ENCODE measurements at regions not wholly inside any gene's neighbourhood (a gene's known extent, or its start where the extent isn't known, plus 50 kb on each side); places are given as distances from the start of the nearest gene placed in this dataset.

DNA sequence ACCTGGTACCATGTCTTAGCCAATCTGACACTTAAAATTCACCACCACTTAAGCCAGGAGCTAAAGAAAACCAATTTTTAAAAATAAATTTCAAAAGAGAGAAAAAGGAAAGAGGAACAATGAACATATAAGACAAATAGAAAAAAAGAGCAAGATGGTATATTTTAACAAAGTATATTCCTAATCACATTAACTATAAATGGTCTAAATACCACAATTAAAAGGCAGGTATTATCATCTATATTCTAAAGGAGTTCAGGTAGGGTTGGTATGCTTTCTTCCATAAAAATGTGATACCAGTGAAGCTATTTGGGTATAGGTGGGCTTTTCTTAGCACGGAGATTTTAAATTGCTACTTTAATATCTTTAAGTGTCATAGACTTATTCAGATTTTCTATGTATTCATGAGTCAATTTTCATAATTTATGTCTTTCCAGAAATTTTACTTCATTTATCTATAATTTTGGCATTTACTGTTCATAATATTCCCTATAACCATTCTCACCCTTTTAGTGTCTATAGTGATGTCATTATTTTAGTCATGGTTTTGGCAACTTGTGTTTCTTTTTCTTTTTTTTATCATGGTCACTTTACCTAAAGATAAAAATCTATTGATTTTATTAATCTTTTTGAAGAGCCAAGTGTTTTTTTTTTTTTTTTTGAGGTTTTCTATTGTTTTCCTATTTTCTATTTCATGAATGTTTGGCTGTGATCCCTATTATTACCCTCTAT lies 56.5 kb upstream of the IGLL5 start:
- intact Hi-C loops (cut with DNase I) = no loop called here
- H3K4me1 ChIP-seq (ENCODE audit: insufficient read depth) = no peaks in the 10 kb centered on the region
- no peaks in the 10 kb centered on the region for H3K9me3 ChIP-seq
- H3K4me3 ChIP-seq = no peak overlapping the region
- H3K27ac ChIP-seq = no peak overlapping the region
- no peaks in the 10 kb centered on the region for H3K36me3 ChIP-seq
- no peaks in the 10 kb centered on the region for H3K27me3 ChIP-seq
- TF ChIP-seq EP300 (IDR thresholded peaks at IDR 0.05) (no peak), POLR2A (IDR thresholded peaks at IDR 0.05) (no peak)
- TF ChIP-seq, protein P1, sequence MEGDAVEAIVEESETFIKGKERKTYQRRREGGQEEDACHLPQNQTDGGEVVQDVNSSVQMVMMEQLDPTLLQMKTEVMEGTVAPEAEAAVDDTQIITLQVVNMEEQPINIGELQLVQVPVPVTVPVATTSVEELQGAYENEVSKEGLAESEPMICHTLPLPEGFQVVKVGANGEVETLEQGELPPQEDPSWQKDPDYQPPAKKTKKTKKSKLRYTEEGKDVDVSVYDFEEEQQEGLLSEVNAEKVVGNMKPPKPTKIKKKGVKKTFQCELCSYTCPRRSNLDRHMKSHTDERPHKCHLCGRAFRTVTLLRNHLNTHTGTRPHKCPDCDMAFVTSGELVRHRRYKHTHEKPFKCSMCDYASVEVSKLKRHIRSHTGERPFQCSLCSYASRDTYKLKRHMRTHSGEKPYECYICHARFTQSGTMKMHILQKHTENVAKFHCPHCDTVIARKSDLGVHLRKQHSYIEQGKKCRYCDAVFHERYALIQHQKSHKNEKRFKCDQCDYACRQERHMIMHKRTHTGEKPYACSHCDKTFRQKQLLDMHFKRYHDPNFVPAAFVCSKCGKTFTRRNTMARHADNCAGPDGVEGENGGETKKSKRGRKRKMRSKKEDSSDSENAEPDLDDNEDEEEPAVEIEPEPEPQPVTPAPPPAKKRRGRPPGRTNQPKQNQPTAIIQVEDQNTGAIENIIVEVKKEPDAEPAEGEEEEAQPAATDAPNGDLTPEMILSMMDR (IDR thresholded peaks at IDR 0.05) = no peak
- WGBS, 3 donors = 80 to 95% (median 84%) methylated on average over 1 of the region's 1 CpG
- DNase-seq = no peak

DNA sequence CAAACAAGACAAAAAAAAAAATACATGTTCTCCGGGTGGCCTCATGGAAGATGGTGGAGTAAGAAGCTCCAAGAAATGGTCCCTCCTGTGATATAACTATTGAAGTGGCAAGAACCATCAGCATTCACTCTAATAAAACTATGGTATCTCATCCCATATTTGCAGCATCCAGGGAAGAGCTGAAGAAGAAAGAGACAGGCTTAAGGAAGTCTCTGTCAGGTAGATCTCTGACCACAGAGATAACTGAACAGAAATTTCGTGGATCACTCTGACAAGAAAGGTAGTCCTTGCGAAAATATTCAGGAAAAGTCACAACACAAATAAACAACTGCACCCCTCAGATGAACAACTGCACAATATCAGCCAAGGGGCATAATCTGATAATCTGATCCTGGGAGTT lies 54.6 kb upstream of the IGLL5 start:
- no peaks in the 10 kb centered on the region for H3K36me3 ChIP-seq
- 77 to 85% (median 84%) methylated on average over 3 of the region's 3 CpGs for WGBS, 3 donors
- H3K27ac ChIP-seq = no peak overlapping the region
- no peak overlapping the region for H3K4me3 ChIP-seq
- intact Hi-C loops (cut with DNase I) = no loop called here
- no peaks in the 10 kb centered on the region for H3K9me3 ChIP-seq
- DNase-seq = no peak
- no peaks in the 10 kb centered on the region for H3K4me1 ChIP-seq (ENCODE audit: insufficient read depth)
- TF ChIP-seq POLR2A (IDR thresholded peaks at IDR 0.05) (no peak), EP300 (IDR thresholded peaks at IDR 0.05) (no peak)
- TF ChIP-seq, protein P1 (IDR thresholded peaks at IDR 0.05) = no peak
- H3K27me3 ChIP-seq = no peaks in the 10 kb centered on the region

DNA sequence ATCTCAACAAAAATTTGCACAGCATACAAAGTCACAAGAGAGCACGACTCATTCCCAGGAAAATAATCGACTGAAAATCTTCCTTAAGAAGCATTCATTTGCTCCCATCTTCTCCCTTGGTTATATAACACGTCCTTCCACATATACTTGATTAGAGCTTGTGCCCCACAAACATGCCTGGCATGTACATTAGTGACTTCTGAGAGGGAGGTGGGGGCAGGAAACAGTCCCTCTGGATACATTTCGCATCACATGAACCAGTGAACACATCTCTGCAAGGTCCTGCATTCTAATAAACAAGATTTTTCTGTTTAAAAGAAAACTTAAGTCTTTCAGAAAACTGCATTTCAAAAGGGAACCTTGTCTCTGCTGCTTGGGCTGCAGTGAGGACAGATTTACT lies 54.1 kb upstream of the IGLL5 start:
- H3K9me3 ChIP-seq = no peaks in the 10 kb centered on the region
- intact Hi-C loops (cut with DNase I) = no loop called here
- WGBS, 3 donors = 68 to 80% (median 70%) methylated on average over 4 of the region's 4 CpGs
- no peak for DNase-seq
- H3K27me3 ChIP-seq = no peaks in the 10 kb centered on the region
- H3K27ac ChIP-seq = no peak overlapping the region
- no peaks in the 10 kb centered on the region for H3K4me1 ChIP-seq (ENCODE audit: insufficient read depth)
- TF ChIP-seq, protein P1 (IDR thresholded peaks at IDR 0.05) = no peak
- no peak for TF ChIP-seq POLR2A (IDR thresholded peaks at IDR 0.05)
- no peak for TF ChIP-seq EP300 (IDR thresholded peaks at IDR 0.05)
- H3K36me3 ChIP-seq = no peaks in the 10 kb centered on the region
- no peak overlapping the region for H3K4me3 ChIP-seq

DNA sequence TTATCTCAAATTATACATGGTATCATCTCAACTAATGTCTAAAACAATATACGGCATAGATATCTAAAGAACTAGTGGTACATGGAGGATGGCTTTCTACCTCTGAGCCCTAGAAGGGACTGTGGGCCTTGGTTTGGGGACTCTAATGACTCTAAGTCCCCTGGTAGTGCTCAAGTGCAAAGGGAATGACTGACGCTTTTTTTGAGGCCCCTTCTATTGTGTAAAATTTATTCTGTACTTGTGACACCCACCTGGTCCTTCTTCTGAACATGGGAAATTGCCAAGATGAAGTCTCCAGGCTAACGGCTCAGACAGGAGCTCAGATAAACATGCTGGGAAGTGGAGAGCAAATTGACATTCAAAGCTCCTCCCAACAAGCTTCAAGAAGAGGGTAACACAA lies 53.4 kb upstream of the IGLL5 start:
- DNase-seq = no peak
- intact Hi-C loops (cut with DNase I) = no loop called here
- H3K27ac ChIP-seq = no peak overlapping the region
- H3K9me3 ChIP-seq = no peaks in the 10 kb centered on the region
- no peak for TF ChIP-seq POLR2A (IDR thresholded peaks at IDR 0.05)
- TF ChIP-seq, protein P1 (IDR thresholded peaks at IDR 0.05) = no peak
- TF ChIP-seq EP300 (IDR thresholded peaks at IDR 0.05) = no peak
- 58 to 65% (median 63%) methylated on average over 3 of the region's 3 CpGs for WGBS, 3 donors
- H3K4me1 ChIP-seq (ENCODE audit: insufficient read depth) = no peaks in the 10 kb centered on the region
- H3K4me3 ChIP-seq = no peak overlapping the region
- no peaks in the 10 kb centered on the region for H3K36me3 ChIP-seq
- no peaks in the 10 kb centered on the region for H3K27me3 ChIP-seq

Data from ovary (tissue), 7 donors.